Activated T-cell treated with anti-CD3 and anti-CD28 coated beads, Interleukin-2, amount 50 U/mL, for 1 hour (primary cell): ENCODE measurements at regions not wholly inside any gene's neighbourhood (a gene's known extent, or its start where the extent isn't known, plus 50 kb on each side); places are given as distances from the start of the nearest gene placed in this dataset.
"Not testable (repeated sequence)": the region's sequence is repeated elsewhere in the genome, so short reads cannot be mapped to it uniquely, and the experiment has no call there.

Source experiments
- DNase-seq: peaks from one replicate; pipeline ENCODE4 v3.0.0-alpha.2; 2020

- DNase-seq: no peak
These were observed 618.5 kb downstream of the CCSER2 start for GRCh38 chr10:84946904-84947303.

GRCh38 chr10:84948644-84949043 is 620.3 kb downstream of the CCSER2 start:
- no peak for DNase-seq

- no peak for DNase-seq
These were observed 623.2 kb downstream of the CCSER2 start for GRCh38 chr10:84951616-84952015.

GRCh38 chr10:84957427-84957826 is 629.0 kb downstream of the CCSER2 start:
- DNase-seq: no peak

- no peak for DNase-seq
These were observed 637.1 kb downstream of the CCSER2 start for GRCh38 chr10:84965468-84965867.

GRCh38 chr10:84966708-84967441 is 638.5 kb downstream of the CCSER2 start:
- DNase-seq: no peak

GRCh38 chr10:84969297-84969696 is 640.9 kb downstream of the CCSER2 start:
- DNase-seq: not testable (repeated sequence)

- DNase-seq: no peak
These were observed 658.6 kb downstream of the CCSER2 start for GRCh38 chr10:84987039-84987438.

GRCh38 chr10:84988011-84988410 is 659.6 kb downstream of the CCSER2 start:
- DNase-seq: no peak

GRCh38 chr10:84990713-84991112 is 662.3 kb downstream of the CCSER2 start:
- DNase-seq: no peak

- DNase-seq: no peak
These were observed 662.9 kb downstream of the CCSER2 start for GRCh38 chr10:84991301-84991700.

GRCh38 chr10:84993251-84994035 is 665.1 kb downstream of the CCSER2 start:
- DNase-seq: no peak

GRCh38 chr10:84994722-84995121 is 666.3 kb downstream of the CCSER2 start:
- no peak for DNase-seq

- no peak for DNase-seq
These were observed 668.2 kb downstream of the CCSER2 start for GRCh38 chr10:84996580-84996979.

- no peak for DNase-seq
These were observed 669.5 kb downstream of the CCSER2 start for GRCh38 chr10:84997870-84998269.

- no peak for DNase-seq
These were observed 671.5 kb downstream of the CCSER2 start for GRCh38 chr10:84999929-85000328.

GRCh38 chr10:85003083-85003482 is 674.7 kb downstream of the CCSER2 start:
- no peak for DNase-seq

GRCh38 chr10:85008488-85009184 is 680.2 kb downstream of the CCSER2 start:
- DNase-seq: no peak

- DNase-seq: no peak
These were observed 683.9 kb downstream of the CCSER2 start for GRCh38 chr10:85012305-85012704.

GRCh38 chr10:85026878-85027467 is 698.6 kb downstream of the CCSER2 start:
- no peak for DNase-seq

- no peak for DNase-seq
These were observed 704.6 kb downstream of the CCSER2 start for GRCh38 chr10:85032981-85033380.

- no peak for DNase-seq
These were observed 708.3 kb downstream of the CCSER2 start for GRCh38 chr10:85036661-85037060.

- no peak for DNase-seq
These were observed 710.9 kb downstream of the CCSER2 start for GRCh38 chr10:85039311-85039710.
